NCI-H748 treated with DMSO at 0.1 percent for 48 hours (cell line): ENCODE measurements at regions not wholly inside any gene's neighbourhood (a gene's known extent, or its start where the extent isn't known, plus 50 kb on each side); places are given as distances from the start of the nearest gene placed in this dataset.

ENCODE experiments used
- DNase-seq: peaks from one replicate; lab custom pipeline; 2025; lab: John Stamatoyannopoulos, UW

DNA sequence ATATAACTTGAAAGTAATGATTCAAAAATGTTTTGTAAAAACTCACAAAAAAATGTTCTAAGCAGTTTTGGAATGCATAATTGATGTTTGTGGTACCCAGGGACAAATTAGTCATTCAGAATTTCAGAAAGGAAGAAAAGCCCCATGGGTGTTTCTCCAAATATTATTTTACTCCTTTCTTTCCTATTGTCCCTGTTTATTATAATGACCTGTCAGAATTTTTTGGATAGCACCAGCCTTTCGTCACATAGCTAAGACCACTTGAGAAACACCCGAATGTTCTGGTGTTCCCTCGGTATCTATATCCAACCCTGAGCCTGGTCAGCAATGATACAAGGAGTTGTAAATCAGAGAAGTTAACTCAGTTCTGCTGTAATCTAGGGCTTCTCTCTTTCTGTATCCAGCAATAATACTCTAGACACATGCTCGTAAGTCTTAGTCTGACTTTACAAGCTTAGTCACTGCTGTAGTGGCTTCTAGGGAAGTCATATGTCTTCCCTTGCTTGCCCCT is 64.8 kb upstream of the MEOX2 start:
- no peak for DNase-seq

DNA sequence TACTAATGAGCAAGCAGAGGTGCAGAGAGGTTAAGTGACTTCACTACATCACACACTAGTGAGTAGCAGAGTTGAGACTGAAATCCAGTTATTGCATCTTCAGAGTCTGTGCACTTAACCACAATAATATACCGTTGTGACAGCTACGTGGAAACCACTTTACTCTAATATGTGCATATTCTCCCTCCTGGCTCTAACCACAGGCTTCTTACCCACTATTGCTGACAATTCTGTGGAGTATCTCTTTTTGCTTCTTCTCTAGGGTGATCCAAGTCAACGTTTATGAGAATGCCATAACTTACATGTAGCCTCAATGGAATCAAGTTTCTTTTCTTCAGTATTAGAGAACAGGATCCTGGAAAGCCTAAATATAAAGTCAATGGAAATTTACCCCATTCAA is 64.2 kb upstream of the MEOX2 start:
- no peak for DNase-seq

DNA sequence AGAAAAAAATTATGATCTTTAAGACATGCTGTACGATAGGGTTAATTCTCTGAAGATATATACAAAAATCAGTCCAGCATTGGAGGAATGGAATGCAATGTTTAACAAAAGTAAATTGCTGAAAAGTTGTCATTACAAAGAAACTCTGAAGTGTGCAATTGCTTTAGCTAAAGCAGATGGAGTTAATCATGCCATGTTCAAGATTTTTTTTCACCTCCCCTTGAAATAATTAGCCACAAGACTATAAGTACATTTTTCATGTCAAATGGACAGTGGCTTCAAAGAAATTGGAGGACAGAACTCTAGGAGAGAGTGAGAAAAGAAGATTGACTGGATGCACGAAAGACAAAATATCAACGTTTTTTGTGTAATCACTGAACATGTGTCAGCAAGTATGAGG is 63.1 kb upstream of the MEOX2 start:
- DNase-seq = no peak

DNA sequence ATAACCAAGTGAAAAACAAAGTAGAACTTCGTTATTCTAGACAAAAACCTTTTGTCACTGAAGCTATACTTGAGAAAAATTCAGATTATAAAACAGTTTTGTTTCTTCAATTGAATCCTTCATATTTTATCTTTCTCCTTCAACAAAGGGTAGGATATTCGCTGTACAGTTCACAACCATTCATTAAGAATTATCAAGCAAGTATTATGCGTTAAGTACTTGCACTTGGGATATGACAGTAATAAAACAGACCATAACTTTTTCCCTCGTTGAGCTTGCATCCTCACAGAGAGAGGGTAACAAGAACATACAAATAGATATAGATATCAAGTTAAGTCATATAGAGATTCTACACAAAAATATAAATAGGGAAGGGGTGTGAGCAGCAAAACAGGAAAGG is 61.2 kb upstream of the MEOX2 start:
- DNase-seq = no peak

DNA sequence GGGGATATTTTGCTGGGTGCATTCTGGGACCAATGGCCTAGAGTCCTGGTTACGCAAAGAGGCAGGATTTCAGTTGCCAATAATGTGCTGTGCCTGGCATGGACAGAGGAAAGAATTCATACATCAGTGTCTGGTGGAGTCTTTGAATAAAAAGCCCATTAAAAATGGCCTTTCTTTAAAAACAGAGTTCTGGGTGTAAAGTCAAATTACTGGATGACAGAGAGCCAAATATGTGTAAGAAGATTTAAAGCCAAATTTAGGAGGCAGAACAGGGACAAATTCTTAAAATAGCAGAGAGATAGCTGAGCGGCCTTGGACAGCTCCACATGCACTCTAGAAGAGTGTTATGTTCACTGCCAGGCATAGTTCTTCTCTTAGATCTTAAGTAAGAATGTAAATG is 60.8 kb upstream of the MEOX2 start:
- DNase-seq = no peak

DNA sequence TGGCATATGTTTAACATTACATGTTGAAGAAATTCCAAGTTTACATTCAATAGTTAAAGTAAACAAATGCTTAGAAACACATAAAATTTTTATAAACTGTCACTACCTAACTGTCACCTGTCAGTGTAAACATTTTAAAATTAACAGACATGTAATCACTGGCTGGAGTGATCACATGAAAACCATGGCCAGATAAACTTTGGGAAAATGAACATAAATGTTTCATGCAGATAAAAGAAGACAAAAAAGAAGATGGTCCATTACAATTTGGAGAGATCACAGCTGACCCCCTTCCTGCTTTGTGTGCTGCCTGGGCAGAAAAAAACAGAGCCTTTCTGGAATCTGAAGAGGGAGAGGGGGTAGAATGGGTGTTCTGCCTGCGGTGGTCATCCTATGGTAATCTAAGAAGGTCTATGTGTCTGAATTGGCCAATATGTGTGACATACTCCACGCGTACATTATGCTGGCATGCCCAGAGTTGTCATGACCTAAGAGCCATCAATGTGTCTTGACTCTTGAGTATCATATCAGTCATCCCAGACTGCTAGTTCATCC is 57.5 kb upstream of the MEOX2 start:
- DNase-seq = no peak

DNA sequence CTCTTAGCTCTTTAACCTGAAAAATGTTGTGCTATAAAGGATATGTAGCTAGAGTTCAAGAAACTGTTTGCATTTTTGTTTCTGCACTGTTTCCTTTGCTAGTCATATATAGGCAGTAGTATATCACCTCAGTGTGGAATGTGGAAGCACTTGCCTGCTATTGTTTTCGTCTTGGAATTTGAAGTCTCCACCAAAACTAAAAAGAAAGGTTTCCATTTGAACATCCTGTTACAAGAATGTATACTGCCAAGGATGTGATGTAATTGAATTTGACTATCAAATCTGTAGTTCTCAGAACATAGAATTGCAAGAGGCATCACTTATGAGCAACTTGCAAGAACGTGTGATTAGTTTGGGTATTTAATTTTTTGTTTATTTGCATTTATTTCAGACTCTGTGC is 51.1 kb upstream of the MEOX2 start:
- no peak for DNase-seq
